Heart left ventricle (tissue), 13 donors: ENCODE measurements at regions not wholly inside any gene's neighbourhood (a gene's known extent, or its start where the extent isn't known, plus 50 kb on each side); places are given as distances from the start of the nearest gene placed in this dataset.
"Not testable (repeated sequence)": the region's sequence is repeated elsewhere in the genome, so short reads cannot be mapped to it uniquely, and the experiment has no call there.

Experiments used
- POLR2A ChIP-seq, 2 donors: fragments of 450-650 bp; IDR thresholded peaks; one replicate each; pipeline ENCODE4 v1.6.1; 2017; ENCODE audit warnings: antibody characterized with exemption in 2 of 2, mild to moderate bottlenecking in 2 of 2, moderate library complexity in 2 of 2
- TF ChIP-seq, protein P1 (sequence below), 12 donors: fragments of 200-600 bp; sonication (generic) in 4 of 12; IDR thresholded peaks; one replicate each; pipeline versions ENCODE4 v1.5.0 to v1.8.0; 2018 to 2022; ENCODE audit warnings: antibody characterized with exemption in 12 of 12, mild to moderate bottlenecking in 5 of 12
- donor health status: ischemic (EF 13 %, LVEDD 7.1; RV severe dilation, severe dysfunction).
- donor health status: DM: no; HTN: yes; CAD: no.
- donor health status: DM: no; HTN: no; CAD: no.
- donor health status: ischemic (EF 25% LVEDD 6.9; RV normal size, moderate dysfunction).
- donor health status: ischemic (EF 25% LVEDD 5.7; RV mildly dilated, moderate dysfunction).
- donor health status: ischemic (EF 35%, LVEDD 5.7; RV mildly dilated, moderate dysfunction).
- donor health status: nonischemic (EF 11% LVEDD 7.7; RV severe dilation, severe dysfunction).
- donor health status: DM: yes; HTN: yes; CAD: no.
- donor health status: PGD.
- donor health status: ischemic (EF 29% LVEDD 5.4; RV normal size, mild dysfunction).
- donor health status: nonischemic (EF 23%, LVEDD 6.1; RV moderate dilation, normal function).

DNA sequence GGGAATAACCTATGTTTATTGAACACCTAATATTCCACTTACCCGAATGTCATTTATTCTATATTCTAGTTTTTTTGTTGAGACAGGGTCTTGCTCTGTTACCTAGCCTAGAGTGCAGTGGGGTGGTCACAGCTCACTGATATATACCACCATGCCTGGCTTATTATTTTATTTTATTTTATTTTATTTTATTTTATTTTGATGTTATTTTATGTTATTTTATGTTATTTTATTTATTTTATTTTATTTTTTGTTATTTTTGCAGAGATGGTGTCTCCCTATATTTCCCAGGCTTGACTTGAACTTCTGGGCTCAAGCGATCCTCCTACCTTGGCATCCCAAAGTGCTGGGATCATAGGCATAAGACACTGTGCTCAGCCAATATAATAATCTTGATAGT lies 746.0 kb upstream of the ALG10B start:
- TF ChIP-seq, protein P1, sequence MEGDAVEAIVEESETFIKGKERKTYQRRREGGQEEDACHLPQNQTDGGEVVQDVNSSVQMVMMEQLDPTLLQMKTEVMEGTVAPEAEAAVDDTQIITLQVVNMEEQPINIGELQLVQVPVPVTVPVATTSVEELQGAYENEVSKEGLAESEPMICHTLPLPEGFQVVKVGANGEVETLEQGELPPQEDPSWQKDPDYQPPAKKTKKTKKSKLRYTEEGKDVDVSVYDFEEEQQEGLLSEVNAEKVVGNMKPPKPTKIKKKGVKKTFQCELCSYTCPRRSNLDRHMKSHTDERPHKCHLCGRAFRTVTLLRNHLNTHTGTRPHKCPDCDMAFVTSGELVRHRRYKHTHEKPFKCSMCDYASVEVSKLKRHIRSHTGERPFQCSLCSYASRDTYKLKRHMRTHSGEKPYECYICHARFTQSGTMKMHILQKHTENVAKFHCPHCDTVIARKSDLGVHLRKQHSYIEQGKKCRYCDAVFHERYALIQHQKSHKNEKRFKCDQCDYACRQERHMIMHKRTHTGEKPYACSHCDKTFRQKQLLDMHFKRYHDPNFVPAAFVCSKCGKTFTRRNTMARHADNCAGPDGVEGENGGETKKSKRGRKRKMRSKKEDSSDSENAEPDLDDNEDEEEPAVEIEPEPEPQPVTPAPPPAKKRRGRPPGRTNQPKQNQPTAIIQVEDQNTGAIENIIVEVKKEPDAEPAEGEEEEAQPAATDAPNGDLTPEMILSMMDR (IDR thresholded peaks at IDR 0.05) = not testable (repeated sequence)
- not testable (repeated sequence) for TF ChIP-seq POLR2A (IDR thresholded peaks at IDR 0.05)
